Right lobe of liver (tissue), 6 donors: ENCODE measurements at regions not wholly inside any gene's neighbourhood (a gene's known extent, or its start where the extent isn't known, plus 50 kb on each side); places are given as distances from the start of the nearest gene placed in this dataset.

ENCODE experiments used
- ATAC-seq, 4 donors: fragments of 200-7000 bp; cut with Tn5 transposase; one replicate each; pipeline ENCODE4 v1.9.1; 2020; ENCODE audit warnings: mild to moderate bottlenecking in 4 of 4, moderate library complexity in 4 of 4
- DNase-seq, 3 donors: peaks; one replicate each; pipeline ENCODE4 v3.0.0-alpha.2; 2020
- H3K27ac ChIP-seq, 3 donors: fragments of 200-600 bp; one replicate each; pipeline ENCODE4 v1.8.0; 2022
- H3K27me3 ChIP-seq, 2 donors: fragments of 200-600 bp; one replicate each; pipeline ENCODE4 v1.8.0; 2022
- H3K36me3 ChIP-seq, 4 donors: fragments of 200-600 bp; sonication (generic) in 1 of 4; one replicate each; pipeline versions ENCODE4 v1.5.1 to v1.8.0; 2017 to 2022; ENCODE audit warnings: control low read depth in 1 of 4
- H3K4me1 ChIP-seq, 4 donors: fragments of 200-600 bp; sonication (generic) in 1 of 4; one replicate each; pipeline versions ENCODE4 v1.5.1 to v1.8.0; 2017 to 2022; ENCODE audit warnings: control low read depth in 1 of 4
- H3K4me3 ChIP-seq, 3 donors: fragments of 200-600 bp; one replicate each; pipeline ENCODE4 v1.8.0; 2022
- H3K9me3 ChIP-seq, 4 donors: fragments of 200-600 bp; sonication (generic) in 1 of 4; one replicate each; pipeline versions ENCODE4 v1.5.1 to v1.8.0; 2017 to 2022; ENCODE audit warnings: control low read depth in 1 of 4
- CTCF ChIP-seq, 4 donors: fragments of 200-600 bp in 3 of 4; fragments of 450-650 bp in 1 of 4; IDR thresholded peaks; one replicate each; pipeline versions ENCODE4 v1.5.1 to v1.8.0; 2016 to 2022; ENCODE audit warnings: antibody characterized with exemption in 4 of 4, mild to moderate bottlenecking in 2 of 4
- POLR2A ChIP-seq: fragments of 450-650 bp; IDR thresholded peaks from one replicate; pipeline ENCODE4 v1.6.1; 2017; ENCODE audit warnings: antibody characterized with exemption, mild to moderate bottlenecking
- WGBS: methylation state at CpG from one replicate; pipeline ENCODE4 v1.1.6; 2018; ENCODE audit warnings: low coverage, low lambda C conversion rate; ENCODE audit not compliant: insufficient coverage; ENCODE audit errors: missing lambda C conversion rate; 5-methylcytosine and 5-hydroxymethylcytosine counted together
- intact Hi-C, 2 donors: fragments of 100-400 bp; cut with DNase I; formaldehyde crosslinking; loops; one replicate each; pipeline versions ENCODE4 v1.11.2 to v1.14.1; 2022
- donor health status: DM: no; HTN: yes; CAD: no.
- donor health status: DM: no; HTN: no; CAD: no.
- donor health status: DM: no; HTN: no; CAD: no.
- donor health status: DM: no; HTN: yes; CAD: no.
- donor health status: DM: no; HTN: yes; CAD: no.

- Histone ChIP-seq H3K4me1 (no peaks in the 10 kb centered on the region), H3K9me3 (no peaks in the 10 kb centered on the region), H3K27ac (no peak overlapping the region), H3K4me3 (no peak overlapping the region), H3K36me3 (no peaks in the 10 kb centered on the region), H3K27me3 (no peaks in the 10 kb centered on the region)
- DNase-seq, result no peak
- TF ChIP-seq CTCF (IDR thresholded peaks at IDR 0.05) (no peak), POLR2A (no peak)
- 80% methylated on average over 6 of the region's 6 CpGs for WGBS
- ATAC-seq, result no peak
- intact Hi-C loops, result no loop called here
Observed at GRCh38 chr11:13074714-13075464, 65.8 kb downstream of the RASSF10 start.

GRCh38 chr11:13076961-13077360 lies 67.8 kb downstream of the RASSF10 start:
- DNase-seq (no peak), ATAC-seq (no peak)
- Histone ChIP-seq H3K4me1 (no peaks in the 10 kb centered on the region), H3K27ac (no peak overlapping the region), H3K27me3 (no peaks in the 10 kb centered on the region), H3K36me3 (no peaks in the 10 kb centered on the region), H3K4me3 (no peak overlapping the region), H3K9me3 (no peaks in the 10 kb centered on the region)
- 76% methylated on average over 2 of the region's 2 CpGs for WGBS
- intact Hi-C loops, result no loop called here
- TF ChIP-seq POLR2A, result no peak
- no peak for TF ChIP-seq CTCF (IDR thresholded peaks at IDR 0.05)

GRCh38 chr11:13080861-13081260 lies 71.7 kb downstream of the RASSF10 start:
- 67% methylated on average over 7 of the region's 8 CpGs for WGBS
- TF ChIP-seq POLR2A, result no peak
- TF ChIP-seq CTCF (IDR thresholded peaks at IDR 0.05), result no peak
- intact Hi-C loops, result no loop called here
- Histone ChIP-seq H3K4me3 (no peak overlapping the region), H3K36me3 (no peaks in the 10 kb centered on the region), H3K9me3 (no peaks in the 10 kb centered on the region), H3K4me1 (no peaks in the 10 kb centered on the region), H3K27ac (no peak overlapping the region), H3K27me3 (no peaks in the 10 kb centered on the region)
- ATAC-seq (no peak), DNase-seq (no peak)

GRCh38 chr11:13082588-13082987 lies 73.5 kb downstream of the RASSF10 start:
- intact Hi-C loops, result no loop called here

More at GRCh38 chr11:13082588-13082987, 73.5 kb downstream of the RASSF10 start:
- TF ChIP-seq CTCF (IDR thresholded peaks at IDR 0.05), result no peak
- TF ChIP-seq POLR2A, result no peak
- H3K27me3 ChIP-seq, result no peaks in the 10 kb centered on the region
- no peaks in the 10 kb centered on the region for H3K4me1 ChIP-seq
- ATAC-seq (no peak), DNase-seq (no peak)
- H3K27ac ChIP-seq, result no peak overlapping the region
- no peaks in the 10 kb centered on the region for H3K9me3 ChIP-seq
- 100% methylated on average over 1 of the region's 1 CpG for WGBS
- no peaks in the 10 kb centered on the region for H3K36me3 ChIP-seq
- no peak overlapping the region for H3K4me3 ChIP-seq
